Suprapubic skin (tissue), 4 donors: ENCODE measurements at regions not wholly inside any gene's neighbourhood (a gene's known extent, or its start where the extent isn't known, plus 50 kb on each side); places are given as distances from the start of the nearest gene placed in this dataset.
A peak's percentile ranks its signal among the peaks of the same experiment; 100 is the strongest.

ENCODE experiments used
- DNase-seq, 2 donors: peaks; one replicate each; pipeline ENCODE4 v3.0.0-alpha.2; 2019; ENCODE audit warnings: low spot score in 2 of 2
- H3K27ac ChIP-seq: fragments of 200-600 bp; sonication (generic); one replicate; pipeline ENCODE4 v1.5.1; 2019
- H3K27me3 ChIP-seq: fragments of 200-600 bp; sonication (generic); one replicate; pipeline ENCODE4 v1.5.1; 2019
- H3K36me3 ChIP-seq: fragments of 200-600 bp; sonication (generic); one replicate; pipeline ENCODE4 v1.5.1; 2019
- H3K4me1 ChIP-seq: fragments of 200-600 bp; sonication (generic); one replicate; pipeline ENCODE4 v1.5.1; 2019
- H3K4me3 ChIP-seq: fragments of 200-600 bp; sonication (generic); one replicate; pipeline ENCODE4 v1.5.1; 2019; ENCODE audit warnings: mild to moderate bottlenecking
- H3K9me3 ChIP-seq: fragments of 200-600 bp; sonication (generic); one replicate; pipeline ENCODE4 v1.5.1; 2019
- EP300 ChIP-seq: sonication (generic); formaldehyde crosslinking; IDR thresholded peaks from one replicate; pipeline ENCODE4 v1.6.1; 2017; ENCODE audit warnings: antibody characterized with exemption
- POLR2A ChIP-seq, 2 donors: fragments of 450-650 bp; IDR thresholded peaks; one replicate each; pipeline ENCODE4 v1.6.1; 2017; ENCODE audit warnings: antibody characterized with exemption in 2 of 2, mild to moderate bottlenecking in 2 of 2, moderate library complexity in 2 of 2
- POLR2AphosphoS5 ChIP-seq, 3 donors: sonication (generic); formaldehyde crosslinking; IDR thresholded peaks; one replicate each; pipeline ENCODE4 v1.6.1; 2017; ENCODE audit warnings: antibody characterized with exemption in 3 of 3
- WGBS: methylation state at CpG from one replicate; pipeline ENCODE4 v1.1.5; 2018; 5-methylcytosine and 5-hydroxymethylcytosine counted together
- TF ChIP-seq, protein P1 (sequence below), 2 donors: fragments of 200-600 bp in 1 of 2; fragments of 450-650 bp in 1 of 2; sonication (generic) in 1 of 2; IDR thresholded peaks; one replicate each; pipeline ENCODE4 v1.5.1; 2016 to 2019; ENCODE audit warnings: antibody characterized with exemption in 2 of 2, mild to moderate bottlenecking in 1 of 2, moderate library complexity in 1 of 2

GRCh38 chr6:100281471-100281901 lies 183.2 kb downstream of the SIM1 start:
- Histone ChIP-seq H3K4me3 (peak overlapping the region; percentile 33), H3K4me1 (no peaks in the 10 kb centered on the region), H3K9me3 (no peaks in the 10 kb centered on the region), H3K36me3 (no peaks in the 10 kb centered on the region), H3K27ac (no peak overlapping the region), H3K27me3 (no peaks in the 10 kb centered on the region)
- DNase-seq = no peak
- TF ChIP-seq POLR2A (IDR thresholded peaks at IDR 0.05) = no peak
- 6% methylated on average over 16 of the region's 17 CpGs for WGBS

GRCh38 chr6:100276311-100277057 lies 188.2 kb downstream of the SIM1 start:
- Histone ChIP-seq H3K27me3 (no peaks in the 10 kb centered on the region), H3K4me3 (no peak overlapping the region), H3K27ac (no peak overlapping the region), H3K4me1 (no peaks in the 10 kb centered on the region), H3K9me3 (no peaks in the 10 kb centered on the region), H3K36me3 (no peaks in the 10 kb centered on the region)
- TF ChIP-seq, protein P1, sequence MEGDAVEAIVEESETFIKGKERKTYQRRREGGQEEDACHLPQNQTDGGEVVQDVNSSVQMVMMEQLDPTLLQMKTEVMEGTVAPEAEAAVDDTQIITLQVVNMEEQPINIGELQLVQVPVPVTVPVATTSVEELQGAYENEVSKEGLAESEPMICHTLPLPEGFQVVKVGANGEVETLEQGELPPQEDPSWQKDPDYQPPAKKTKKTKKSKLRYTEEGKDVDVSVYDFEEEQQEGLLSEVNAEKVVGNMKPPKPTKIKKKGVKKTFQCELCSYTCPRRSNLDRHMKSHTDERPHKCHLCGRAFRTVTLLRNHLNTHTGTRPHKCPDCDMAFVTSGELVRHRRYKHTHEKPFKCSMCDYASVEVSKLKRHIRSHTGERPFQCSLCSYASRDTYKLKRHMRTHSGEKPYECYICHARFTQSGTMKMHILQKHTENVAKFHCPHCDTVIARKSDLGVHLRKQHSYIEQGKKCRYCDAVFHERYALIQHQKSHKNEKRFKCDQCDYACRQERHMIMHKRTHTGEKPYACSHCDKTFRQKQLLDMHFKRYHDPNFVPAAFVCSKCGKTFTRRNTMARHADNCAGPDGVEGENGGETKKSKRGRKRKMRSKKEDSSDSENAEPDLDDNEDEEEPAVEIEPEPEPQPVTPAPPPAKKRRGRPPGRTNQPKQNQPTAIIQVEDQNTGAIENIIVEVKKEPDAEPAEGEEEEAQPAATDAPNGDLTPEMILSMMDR (IDR thresholded peaks at IDR 0.05) = no peak
- TF ChIP-seq POLR2A (IDR thresholded peaks at IDR 0.05) = no peak
- no peak for TF ChIP-seq EP300
- no peak for TF ChIP-seq POLR2AphosphoS5 (IDR thresholded peaks at IDR 0.05)
- DNase-seq = no peak
- WGBS = 92% methylated on average over 3 of the region's 3 CpGs

- no peaks in the 10 kb centered on the region for H3K36me3 ChIP-seq
- H3K4me3 ChIP-seq = no peak overlapping the region
- no peaks in the 10 kb centered on the region for H3K27me3 ChIP-seq
- 91% methylated on average over 1 of the region's 1 CpG for WGBS
- H3K4me1 ChIP-seq = no peaks in the 10 kb centered on the region
- no peak for DNase-seq
- TF ChIP-seq, protein P1 (IDR thresholded peaks at IDR 0.05) = no peak
- TF ChIP-seq POLR2A (IDR thresholded peaks at IDR 0.05) (no peak), EP300 (no peak), POLR2AphosphoS5 (IDR thresholded peaks at IDR 0.05) (no peak)
- H3K27ac ChIP-seq = no peak overlapping the region
- no peaks in the 10 kb centered on the region for H3K9me3 ChIP-seq
These were observed 190.6 kb downstream of the SIM1 start for GRCh38 chr6:100274147-100274546.

DNA sequence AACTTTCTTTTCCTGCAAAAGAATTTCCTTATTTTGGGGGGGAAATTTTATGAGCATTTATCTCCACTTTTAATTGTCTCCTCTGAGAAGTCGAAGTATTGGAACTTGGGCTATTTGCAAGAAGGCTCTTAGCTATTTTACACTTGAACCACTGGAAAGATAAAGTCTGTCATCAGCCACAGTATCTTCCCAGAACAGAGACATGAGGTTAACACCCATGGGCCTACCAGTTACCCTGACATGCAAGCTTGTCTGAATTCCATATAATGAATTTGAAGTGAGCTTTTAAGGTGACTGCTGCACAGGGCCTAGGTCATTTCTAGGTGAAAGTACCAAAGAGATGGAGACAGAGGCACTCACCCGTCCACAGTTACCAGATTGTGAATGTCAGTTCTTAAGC lies 193.1 kb downstream of the SIM1 start:
- DNase-seq = no peak
- WGBS = 92% methylated on average over 2 of the region's 2 CpGs

GRCh38 chr6:100271202-100271601 lies 193.5 kb downstream of the SIM1 start:
- Histone ChIP-seq H3K9me3 (no peaks in the 10 kb centered on the region), H3K4me3 (no peak overlapping the region), H3K4me1 (no peaks in the 10 kb centered on the region), H3K27ac (no peak overlapping the region), H3K36me3 (no peaks in the 10 kb centered on the region), H3K27me3 (no peaks in the 10 kb centered on the region)
- DNase-seq = no peak
- WGBS = 92% methylated on average over 5 of the region's 5 CpGs
- TF ChIP-seq POLR2A (IDR thresholded peaks at IDR 0.05) (no peak), POLR2AphosphoS5 (IDR thresholded peaks at IDR 0.05) (no peak), EP300 (no peak)
- TF ChIP-seq, protein P1 (IDR thresholded peaks at IDR 0.05) = no peak

More for the DNA sequence above, 193.1 kb downstream of the SIM1 start:
- H3K4me3 ChIP-seq = no peak overlapping the region
- no peaks in the 10 kb centered on the region for H3K4me1 ChIP-seq
- no peaks in the 10 kb centered on the region for H3K36me3 ChIP-seq
- TF ChIP-seq POLR2AphosphoS5 (IDR thresholded peaks at IDR 0.05) (no peak), POLR2A (IDR thresholded peaks at IDR 0.05) (no peak), EP300 (no peak)
- TF ChIP-seq, protein P1 (IDR thresholded peaks at IDR 0.05) = no peak
- H3K9me3 ChIP-seq = no peaks in the 10 kb centered on the region
- H3K27ac ChIP-seq = no peak overlapping the region
- no peaks in the 10 kb centered on the region for H3K27me3 ChIP-seq
